DMS79 treated with DMSO at 0.1 percent for 48 hours (cell line): ENCODE measurements at regions not wholly inside any gene's neighbourhood (a gene's known extent, or its start where the extent isn't known, plus 50 kb on each side); places are given as distances from the start of the nearest gene placed in this dataset.
"Not testable (repeated sequence)": the region's sequence is repeated elsewhere in the genome, so short reads cannot be mapped to it uniquely, and the experiment has no call there.

Experiments used
- DNase-seq: peaks from one replicate; lab custom pipeline; 2025; lab: John Stamatoyannopoulos, UW

DNA sequence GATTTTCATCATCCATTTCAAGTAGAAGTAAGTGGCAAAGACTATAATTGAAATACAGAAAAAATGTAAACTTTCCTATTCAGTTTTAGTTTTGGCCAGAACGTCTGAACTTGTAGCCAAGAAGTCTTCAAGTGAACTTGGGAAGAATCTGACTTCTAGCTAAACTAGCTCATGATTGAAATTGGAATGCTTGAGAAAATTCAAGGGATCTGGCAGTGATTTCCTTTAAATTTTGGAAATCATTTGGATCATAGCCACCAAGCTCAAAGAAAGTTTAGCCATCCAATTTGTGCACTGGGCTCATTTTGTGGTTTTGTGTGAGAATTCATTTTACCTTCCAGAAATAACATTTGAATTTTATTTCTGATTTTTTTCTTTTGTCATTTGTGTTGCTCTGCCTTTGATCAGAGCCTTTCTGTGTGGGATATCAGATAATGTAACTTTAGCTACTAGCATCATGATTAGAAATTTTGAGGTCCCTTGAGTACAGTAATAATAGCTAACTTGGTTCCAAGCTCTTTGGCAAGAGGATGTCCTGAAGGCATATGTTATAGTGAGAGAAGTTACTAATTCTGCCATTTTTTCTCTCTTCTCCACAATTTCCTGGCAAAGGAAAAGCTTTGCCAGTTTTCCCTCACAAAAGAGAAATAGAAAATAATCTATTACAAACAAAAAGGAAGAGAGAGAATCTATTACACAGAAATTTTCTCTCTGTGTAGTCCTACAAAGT is 2123.7 kb upstream of the RAG2 start:
- no peak for DNase-seq

DNA sequence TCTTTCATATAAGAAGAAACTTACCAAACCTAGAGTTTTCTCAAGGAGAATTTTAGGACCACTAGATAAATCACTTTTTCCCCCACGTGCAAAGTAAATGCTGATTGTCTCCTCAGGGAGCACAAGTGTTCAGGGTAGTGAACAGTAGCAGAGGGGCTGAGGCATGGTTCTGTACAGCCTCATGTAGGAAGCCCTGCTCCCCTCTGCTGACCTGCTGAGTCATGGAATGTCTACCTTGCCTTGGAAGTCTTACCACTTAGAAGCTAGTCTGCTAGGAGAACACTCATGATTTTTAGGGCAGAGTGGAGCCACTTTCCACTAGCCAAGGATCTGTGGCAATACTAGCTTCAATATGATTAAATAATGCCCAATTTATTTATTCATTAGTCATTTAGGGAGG is 2120.6 kb upstream of the RAG2 start:
- no peak for DNase-seq

DNA sequence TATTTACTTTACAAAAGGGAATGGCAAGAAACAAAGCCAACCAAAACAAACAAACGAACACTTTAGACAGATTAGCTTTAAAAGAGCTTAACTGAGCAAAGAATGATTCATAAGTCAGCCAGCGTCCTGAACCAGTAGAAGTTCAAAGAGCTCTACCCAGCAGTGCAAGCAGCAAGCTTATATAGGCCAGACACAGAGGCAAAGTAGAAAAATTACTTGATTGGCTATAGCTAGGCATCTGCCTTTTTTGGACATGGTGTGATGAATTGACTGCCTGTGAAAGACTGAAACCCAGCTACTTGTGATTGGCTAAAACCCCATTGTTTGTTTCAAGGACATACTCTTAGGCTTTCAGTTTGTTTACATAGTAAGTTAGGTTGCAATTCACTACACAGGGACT is 2120.0 kb upstream of the RAG2 start:
- no peak for DNase-seq

GRCh38 chr11:38711110-38711509 is 2113.1 kb upstream of the RAG2 start:
- no peak for DNase-seq

GRCh38 chr11:38710262-38710661 is 2112.2 kb upstream of the RAG2 start:
- DNase-seq: no peak

DNA sequence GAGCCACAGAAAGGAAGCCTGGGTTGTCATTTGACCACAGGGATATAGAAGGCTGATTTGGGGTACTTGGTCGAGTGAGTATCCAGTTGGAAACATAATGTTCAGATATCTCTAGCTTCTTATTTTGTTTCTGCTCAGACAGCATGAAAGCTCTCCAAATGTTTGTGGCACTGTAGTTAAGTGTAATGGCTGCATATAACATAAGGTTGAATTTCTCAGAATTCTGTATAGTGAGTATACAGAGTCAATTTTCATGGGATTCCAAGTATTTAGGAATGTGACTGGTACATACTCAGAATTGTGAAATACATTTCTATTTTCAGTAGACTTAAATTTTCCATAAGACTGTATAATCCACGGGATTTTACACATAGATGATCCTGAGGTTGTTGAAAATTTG is 2102.1 kb upstream of the RAG2 start:
- DNase-seq: no peak

DNA sequence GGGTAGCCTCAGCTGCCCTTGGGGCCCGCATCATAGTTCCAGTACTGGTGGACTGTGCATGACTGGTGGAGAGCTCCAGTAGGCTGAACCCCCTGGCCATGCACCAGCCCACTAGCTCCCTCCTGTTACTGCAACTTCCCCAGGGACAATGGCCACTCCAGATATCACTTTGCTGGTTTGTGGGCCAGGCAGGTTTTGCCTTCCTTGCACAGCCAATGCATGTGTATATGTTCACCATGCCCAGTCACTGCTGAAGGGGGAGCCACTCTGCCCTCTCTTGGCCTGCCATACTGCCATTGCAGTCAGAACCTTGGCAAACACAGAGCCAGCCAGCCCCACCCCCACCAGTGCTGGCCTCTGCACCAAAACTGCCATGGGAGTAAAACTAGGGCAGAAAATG is 2095.3 kb upstream of the RAG2 start:
- DNase-seq: no peak

DNA sequence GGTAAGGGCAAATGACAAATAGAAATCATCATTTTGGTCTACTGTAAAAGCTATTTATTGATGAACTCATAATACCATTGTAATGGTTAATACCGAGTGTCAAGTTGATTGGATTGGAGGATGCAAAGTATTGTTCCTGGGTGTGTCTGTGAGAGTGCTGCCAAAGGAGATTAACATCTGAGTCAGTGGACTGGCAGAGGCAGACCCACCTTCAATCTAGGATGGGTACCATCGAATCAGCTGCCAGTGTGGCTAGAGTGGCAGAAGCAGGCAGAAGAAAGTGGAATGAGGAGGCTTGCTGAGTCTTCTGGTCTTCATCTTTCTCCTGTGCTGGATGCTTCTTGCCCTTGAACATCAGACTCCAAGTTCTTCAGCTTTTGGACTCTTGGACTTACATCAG is 2092.2 kb upstream of the RAG2 start:
- not testable (repeated sequence) for DNase-seq

DNA sequence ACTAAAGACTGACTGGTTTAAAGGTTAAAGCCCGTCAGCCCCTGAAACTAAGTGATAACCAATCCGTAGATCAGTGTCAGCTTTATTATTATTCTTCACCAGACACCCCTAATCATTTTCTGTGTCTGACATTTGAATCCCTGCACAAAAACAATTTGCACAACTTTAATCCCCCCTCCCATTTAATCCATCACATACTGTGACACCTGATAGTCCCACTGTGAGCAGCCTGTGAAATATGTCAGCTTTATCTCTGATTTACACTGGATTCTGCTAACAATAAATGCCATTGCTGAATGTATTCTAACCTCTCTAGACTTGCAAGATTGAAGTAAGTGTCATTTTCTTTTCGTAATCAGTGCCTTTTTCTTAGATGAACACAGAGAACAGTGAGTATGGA is 2089.0 kb upstream of the RAG2 start:
- no peak for DNase-seq

DNA sequence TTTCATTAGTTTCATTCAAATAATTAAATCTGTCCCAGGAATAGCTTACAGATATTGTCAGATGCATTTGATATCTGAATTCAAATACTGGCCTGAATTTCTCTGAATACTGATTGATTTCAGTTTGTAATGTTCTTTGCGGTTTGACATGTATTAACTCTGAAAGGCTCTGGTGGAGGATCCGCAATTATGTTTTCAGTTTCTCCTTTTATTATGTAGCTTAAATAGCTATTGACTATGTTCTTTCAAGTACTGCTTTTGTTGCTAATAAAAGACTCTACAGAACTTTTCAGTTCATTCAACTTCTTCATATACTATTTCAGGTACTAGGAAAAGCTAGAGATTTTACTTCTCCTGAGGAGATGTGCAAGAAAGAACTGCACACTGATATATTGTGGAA is 2085.4 kb upstream of the RAG2 start:
- DNase-seq: no peak

- DNase-seq: no peak
Observed at GRCh38 chr11:38680746-38681145, 2082.7 kb upstream of the RAG2 start.

DNA sequence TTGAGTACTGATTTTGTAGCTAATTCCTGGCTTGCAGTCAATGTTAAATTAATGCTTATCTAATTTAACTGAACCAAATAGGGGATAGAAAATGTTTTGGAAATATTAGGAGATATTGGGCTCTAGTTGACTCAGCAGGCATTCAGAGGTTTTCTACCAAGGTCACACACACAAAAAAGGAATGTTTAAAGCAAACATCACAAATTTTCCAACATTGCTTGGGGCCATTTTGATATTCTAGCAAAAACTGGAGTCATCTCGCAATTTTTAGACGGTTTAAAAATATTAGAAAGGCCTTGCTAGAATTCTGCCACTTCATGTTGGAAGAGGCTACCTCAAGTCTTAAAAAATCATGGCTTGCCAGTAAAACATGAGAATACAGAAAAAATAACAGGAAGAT is 2082.1 kb upstream of the RAG2 start:
- DNase-seq: no peak

- DNase-seq: no peak
Observed at GRCh38 chr11:38672445-38672844, 2074.4 kb upstream of the RAG2 start.

DNA sequence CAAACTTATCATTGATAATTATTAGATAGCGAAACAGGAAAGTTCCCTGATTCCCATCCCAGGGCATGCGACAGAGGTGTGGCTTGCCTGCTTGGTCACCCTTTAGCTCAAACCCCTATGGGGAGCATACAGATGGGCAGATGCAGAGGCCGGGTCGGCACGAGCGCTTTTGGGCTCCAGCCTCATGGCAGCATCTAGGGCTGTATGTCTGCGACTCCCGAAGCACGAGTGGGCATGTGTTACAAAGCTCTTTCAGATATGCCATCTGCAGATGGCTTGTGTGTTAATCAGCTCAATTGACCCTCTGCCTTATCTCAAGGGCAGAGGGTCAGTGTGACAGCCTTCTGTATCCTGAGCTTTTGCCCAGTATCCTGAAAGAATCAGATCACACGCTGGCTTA is 2069.3 kb upstream of the RAG2 start:
- no peak for DNase-seq

GRCh38 chr11:38648604-38649003 is 2050.6 kb upstream of the RAG2 start:
- no peak for DNase-seq

- DNase-seq: no peak
Observed at GRCh38 chr11:38646382-38646781, 2048.3 kb upstream of the RAG2 start.

DNA sequence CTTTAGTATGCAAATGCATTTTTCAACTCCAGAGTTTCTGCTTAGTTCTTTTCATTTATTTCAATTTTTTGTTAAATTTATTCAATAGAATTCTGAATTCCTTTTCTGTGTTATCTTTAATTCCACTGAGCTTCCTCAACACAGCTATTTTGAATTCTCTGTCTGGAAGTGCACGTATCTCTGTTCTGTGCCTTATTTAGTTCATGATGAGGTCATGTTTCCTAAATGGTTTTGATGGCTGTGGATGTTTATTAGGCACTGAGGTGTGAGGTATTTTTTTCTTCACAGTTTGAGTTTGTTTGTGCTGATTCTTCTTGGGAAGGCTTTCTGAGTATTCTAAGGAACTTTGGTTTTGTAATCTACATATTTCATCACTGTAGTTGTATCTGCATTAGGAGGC is 2042.8 kb upstream of the RAG2 start:
- DNase-seq: no peak

- DNase-seq: no peak
Observed at GRCh38 chr11:38612701-38613100, 2014.7 kb upstream of the RAG2 start.

- DNase-seq: not testable (repeated sequence)
Observed at GRCh38 chr11:38601371-38601770, 2003.3 kb upstream of the RAG2 start.

GRCh38 chr11:38598418-38598817 is 2000.4 kb upstream of the RAG2 start:
- no peak for DNase-seq

DNA sequence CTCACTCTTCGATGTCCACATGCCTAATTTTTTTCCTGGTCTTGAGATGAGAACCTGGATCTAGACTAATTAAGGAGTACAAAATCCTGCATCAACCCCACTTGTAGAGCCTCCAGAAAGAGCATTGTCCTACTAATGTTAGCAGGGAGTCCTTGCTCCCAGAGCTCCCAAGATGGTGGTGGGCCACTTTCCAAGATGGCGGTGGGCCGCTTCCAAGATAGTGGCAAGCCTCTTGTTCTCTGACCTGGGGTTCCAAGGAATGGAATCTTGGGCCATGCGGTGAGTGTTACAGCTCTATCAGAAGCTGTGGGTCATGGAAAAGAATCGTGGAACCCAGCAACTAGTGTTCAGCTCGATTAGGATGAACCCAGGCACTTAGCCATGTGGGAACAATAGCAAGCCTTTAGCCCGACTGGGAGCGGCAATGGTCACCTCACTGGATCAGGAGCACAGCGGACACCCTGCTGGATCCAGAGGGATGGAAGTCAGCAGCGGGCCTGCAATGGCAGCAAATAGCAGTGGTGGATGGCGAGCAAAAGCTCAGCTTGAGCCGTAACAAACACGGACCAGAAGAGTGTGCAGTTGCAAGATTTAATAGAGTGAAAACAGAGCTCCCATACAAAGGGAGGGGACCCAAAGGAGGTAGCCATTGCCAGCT is 1997.5 kb upstream of the RAG2 start:
- not testable (repeated sequence) for DNase-seq

DNA sequence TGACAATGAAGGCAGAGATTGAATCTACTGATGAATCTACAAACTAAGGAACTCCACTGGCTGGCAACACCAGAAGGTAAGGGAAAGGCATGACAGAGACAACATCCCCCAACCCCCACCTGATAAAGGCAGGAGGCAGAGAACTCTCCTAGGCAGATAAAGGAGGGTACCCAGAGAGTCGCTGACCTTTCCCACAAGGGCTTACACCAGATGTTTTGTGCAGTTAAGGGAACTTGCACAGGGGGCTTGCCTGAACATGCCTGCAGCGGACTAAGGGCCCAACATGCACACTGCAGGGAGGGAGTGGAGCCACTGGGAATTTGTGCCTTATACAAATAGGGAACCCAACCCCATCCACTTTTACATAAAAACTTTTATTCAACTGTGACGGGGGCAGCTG is 1996.9 kb upstream of the RAG2 start:
- no peak for DNase-seq

GRCh38 chr11:38593649-38594048 is 1995.6 kb upstream of the RAG2 start:
- DNase-seq: no peak

DNA sequence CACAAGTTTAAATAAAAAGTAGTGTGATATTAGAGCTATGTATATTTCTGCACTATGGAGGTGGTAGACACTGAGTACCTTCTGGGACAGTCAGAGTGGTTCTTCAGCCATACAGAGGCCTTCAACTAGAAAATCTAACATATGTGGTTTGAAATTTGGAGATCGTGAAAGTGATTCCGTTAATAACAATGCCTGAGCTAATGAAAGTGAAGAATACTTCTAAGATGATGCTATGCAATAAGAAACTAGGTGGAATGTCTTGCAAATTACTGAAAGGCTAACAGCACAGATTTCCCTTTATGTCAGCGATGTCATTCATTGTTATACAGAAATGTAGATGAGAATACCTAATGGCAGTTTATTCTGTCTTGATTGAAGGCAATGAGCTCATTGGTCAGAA is 1984.7 kb upstream of the RAG2 start:
- no peak for DNase-seq
